Lower lobe of right lung (tissue), 2 donors: ENCODE measurements at regions not wholly inside any gene's neighbourhood (a gene's known extent, or its start where the extent isn't known, plus 50 kb on each side); places are given as distances from the start of the nearest gene placed in this dataset.

Experiments used
- ATAC-seq, 2 donors: fragments of 200-7000 bp; cut with Tn5 transposase; one replicate each; pipeline ENCODE4 v1.9.1; 2020 to 2022; ENCODE audit warnings: mild to moderate bottlenecking in 2 of 2, moderate library complexity in 2 of 2
- DNase-seq: peaks from one replicate; pipeline ENCODE4 v3.0.0-alpha.2; 2020
- H3K27ac ChIP-seq: fragments of 200-600 bp; one replicate; pipeline ENCODE4 v1.8.0; 2022
- H3K27me3 ChIP-seq: fragments of 200-600 bp; one replicate; pipeline ENCODE4 v1.8.0; 2022; ENCODE audit warnings: low read depth
- H3K36me3 ChIP-seq: fragments of 200-600 bp; one replicate; pipeline ENCODE4 v1.8.0; 2022; ENCODE audit warnings: mild to moderate bottlenecking
- H3K4me1 ChIP-seq: fragments of 200-600 bp; one replicate; pipeline ENCODE4 v1.8.0; 2022
- H3K4me3 ChIP-seq: fragments of 200-600 bp; one replicate; pipeline ENCODE4 v1.8.0; 2022; ENCODE audit warnings: mild to moderate bottlenecking
- H3K9me3 ChIP-seq: fragments of 200-600 bp; one replicate; pipeline ENCODE4 v1.8.0; 2022
- CTCF ChIP-seq: fragments of 200-600 bp; IDR thresholded peaks from one replicate; pipeline ENCODE4 v1.8.0; 2022; ENCODE audit warnings: antibody characterized with exemption, mild to moderate bottlenecking
- intact Hi-C: fragments of 100-400 bp; cut with DNase I; formaldehyde crosslinking; loops from one replicate; pipeline ENCODE4 v1.11.0; 2022
- donor health status: DM: no; HTN: yes; CAD: no; lungs with severe emphysema.

GRCh38 chr17:15133826-15134225 lies 131.3 kb downstream of the PMP22 start:
- no peak for TF ChIP-seq CTCF

GRCh38 chr17:15133143-15133542 lies 132.0 kb downstream of the PMP22 start:
- Histone ChIP-seq H3K9me3 (no peaks in the 10 kb centered on the region), H3K27me3 (no peaks in the 10 kb centered on the region), H3K4me1 (no peaks in the 10 kb centered on the region), H3K27ac (no peak overlapping the region), H3K36me3 (no peaks in the 10 kb centered on the region), H3K4me3 (no peak overlapping the region)
- DNase-seq (no peak), ATAC-seq (no peak)
- intact Hi-C loops, result no loop called here
- TF ChIP-seq CTCF, result no peak

More at GRCh38 chr17:15133826-15134225, 131.3 kb downstream of the PMP22 start:
- H3K4me1 ChIP-seq, result no peaks in the 10 kb centered on the region
- no peaks in the 10 kb centered on the region for H3K36me3 ChIP-seq
- no peak for ATAC-seq
- no peak for DNase-seq
- no peak overlapping the region for H3K27ac ChIP-seq
- no peaks in the 10 kb centered on the region for H3K9me3 ChIP-seq
- no peaks in the 10 kb centered on the region for H3K27me3 ChIP-seq
- intact Hi-C loops, result no loop called here
- no peak overlapping the region for H3K4me3 ChIP-seq

GRCh38 chr17:15130426-15130825 lies 134.7 kb downstream of the PMP22 start:
- intact Hi-C loops, result no loop called here

GRCh38 chr17:15129986-15130385 lies 135.1 kb downstream of the PMP22 start:
- Histone ChIP-seq H3K4me3 (no peak overlapping the region), H3K27me3 (no peaks in the 10 kb centered on the region), H3K4me1 (no peaks in the 10 kb centered on the region), H3K27ac (no peak overlapping the region), H3K9me3 (no peaks in the 10 kb centered on the region), H3K36me3 (no peaks in the 10 kb centered on the region)
- intact Hi-C loops, result no loop called here
- no peak for TF ChIP-seq CTCF
- ATAC-seq (no peak), DNase-seq (no peak)

More at GRCh38 chr17:15130426-15130825, 134.7 kb downstream of the PMP22 start:
- Histone ChIP-seq H3K4me3 (no peak overlapping the region), H3K4me1 (no peaks in the 10 kb centered on the region), H3K9me3 (no peaks in the 10 kb centered on the region), H3K27me3 (no peaks in the 10 kb centered on the region), H3K27ac (no peak overlapping the region), H3K36me3 (no peaks in the 10 kb centered on the region)
- ATAC-seq (no peak), DNase-seq (no peak)
- no peak for TF ChIP-seq CTCF

- H3K9me3 ChIP-seq, result no peaks in the 10 kb centered on the region
- no peaks in the 10 kb centered on the region for H3K36me3 ChIP-seq
- no peak for TF ChIP-seq CTCF
- intact Hi-C loops, result no loop called here
- H3K4me3 ChIP-seq, result no peak overlapping the region
- no peak overlapping the region for H3K27ac ChIP-seq
- no peaks in the 10 kb centered on the region for H3K27me3 ChIP-seq
- DNase-seq, result no peak
- no peak for ATAC-seq
- no peaks in the 10 kb centered on the region for H3K4me1 ChIP-seq
These were observed 140.4 kb downstream of the PMP22 start for GRCh38 chr17:15124746-15125145.

GRCh38 chr17:15124264-15124595 lies 140.9 kb downstream of the PMP22 start:
- Histone ChIP-seq H3K36me3 (no peaks in the 10 kb centered on the region), H3K27ac (no peak overlapping the region), H3K27me3 (no peaks in the 10 kb centered on the region), H3K4me1 (no peaks in the 10 kb centered on the region), H3K4me3 (no peak overlapping the region), H3K9me3 (no peaks in the 10 kb centered on the region)
- intact Hi-C loops, result no loop called here
- ATAC-seq, result no peak
- no peak for TF ChIP-seq CTCF
- no peak for DNase-seq
